Fibroblast of skin of left quadriceps (primary cell): ENCODE measurements at regions not wholly inside any gene's neighbourhood (a gene's known extent, or its start where the extent isn't known, plus 50 kb on each side); places are given as distances from the start of the nearest gene placed in this dataset.
A peak's percentile ranks its signal among the peaks of the same experiment; 100 is the strongest.
"Not testable (repeated sequence)": the region's sequence is repeated elsewhere in the genome, so short reads cannot be mapped to it uniquely, and the experiment has no call there.

Experiments used
- DNase-seq, 2 experiments: peaks; one replicate each; pipeline ENCODE4 v3.0.0-alpha.2; 2013; ENCODE audit warnings: low read depth in 2 of 2

DNA sequence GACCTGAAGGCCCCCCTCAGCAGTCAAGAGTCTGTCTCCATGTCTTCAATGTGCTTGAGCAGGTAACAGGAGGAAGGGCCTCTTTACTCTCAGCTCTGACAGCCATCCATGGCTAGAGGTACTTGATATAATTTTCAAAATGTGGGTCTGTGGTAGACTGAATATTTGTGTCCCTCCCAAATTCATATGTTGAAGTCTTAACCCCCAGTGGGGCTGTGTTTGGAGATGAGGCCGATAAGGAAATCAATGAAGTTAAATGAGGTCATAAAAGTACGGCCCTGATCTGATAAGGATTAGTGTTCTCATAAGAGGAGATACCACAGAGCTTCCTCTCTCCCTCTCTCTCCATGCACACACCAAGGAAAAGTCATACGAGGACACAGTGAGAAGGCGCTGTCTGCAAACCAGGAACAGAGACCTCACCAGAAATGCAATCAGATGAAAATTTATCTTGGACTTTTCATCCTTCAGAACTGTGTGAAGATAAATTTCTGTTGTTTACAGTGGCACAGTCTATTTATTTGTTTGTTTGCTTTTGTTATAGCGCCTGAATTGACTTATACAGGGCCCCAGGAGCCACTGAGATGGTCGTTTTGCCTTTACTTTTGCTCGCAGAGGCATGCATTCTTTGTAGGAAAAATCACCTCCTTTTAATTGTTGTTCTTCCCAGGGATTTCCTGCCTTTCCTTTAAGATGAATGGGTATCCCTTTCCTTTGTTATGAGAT lies 274.8 kb upstream of the TRIB2 start:
- DNase-seq: no peak

DNA sequence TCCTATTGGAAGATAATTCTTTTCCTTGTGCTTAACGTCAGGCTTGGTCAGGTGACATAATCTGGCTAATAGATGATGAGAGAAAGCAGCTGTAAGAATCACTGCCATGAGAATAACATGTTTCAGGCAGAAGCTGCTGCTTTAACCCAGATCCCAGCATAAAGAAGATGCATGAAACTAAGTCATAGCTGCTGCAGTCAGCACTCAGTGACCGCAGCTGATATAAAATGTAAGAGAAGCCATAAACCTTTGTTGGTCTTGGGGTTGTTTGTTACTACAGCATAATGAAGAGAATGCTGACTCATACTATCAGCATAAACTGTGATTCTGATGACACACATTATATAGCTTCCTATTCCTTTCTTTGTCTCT lies 274.3 kb upstream of the TRIB2 start:
- DNase-seq: no peak

DNA sequence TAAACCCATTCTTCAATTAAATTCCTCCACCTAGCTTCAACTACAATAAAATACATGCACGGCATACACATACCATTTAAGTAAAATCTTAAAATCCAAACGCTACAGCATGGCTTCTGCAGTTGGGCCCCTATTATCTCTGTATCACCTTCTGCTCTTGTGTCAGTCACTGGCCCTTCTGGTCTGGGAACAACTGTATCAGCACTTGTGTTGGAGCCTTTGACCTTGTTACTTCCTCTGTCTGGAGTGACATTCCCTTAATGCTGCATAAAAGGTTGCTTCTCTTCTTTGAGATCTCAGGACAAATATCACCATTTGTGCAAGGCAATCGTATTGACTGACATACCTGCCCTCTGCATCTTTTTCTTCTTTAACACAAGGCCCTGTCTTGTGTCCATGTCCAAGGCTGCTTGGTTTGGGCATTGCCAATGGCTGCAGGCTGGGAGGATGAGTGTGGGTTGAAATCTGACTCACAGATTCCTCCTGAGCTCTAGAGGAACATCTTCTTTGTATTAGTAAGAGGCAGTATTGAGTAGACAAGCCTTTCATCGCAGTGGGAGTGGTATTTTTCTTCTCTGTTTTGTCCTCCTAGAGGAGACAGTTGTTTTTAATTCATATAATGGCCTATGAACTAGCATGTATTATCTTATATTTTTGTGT lies 267.8 kb upstream of the TRIB2 start:
- no peak for DNase-seq

DNA sequence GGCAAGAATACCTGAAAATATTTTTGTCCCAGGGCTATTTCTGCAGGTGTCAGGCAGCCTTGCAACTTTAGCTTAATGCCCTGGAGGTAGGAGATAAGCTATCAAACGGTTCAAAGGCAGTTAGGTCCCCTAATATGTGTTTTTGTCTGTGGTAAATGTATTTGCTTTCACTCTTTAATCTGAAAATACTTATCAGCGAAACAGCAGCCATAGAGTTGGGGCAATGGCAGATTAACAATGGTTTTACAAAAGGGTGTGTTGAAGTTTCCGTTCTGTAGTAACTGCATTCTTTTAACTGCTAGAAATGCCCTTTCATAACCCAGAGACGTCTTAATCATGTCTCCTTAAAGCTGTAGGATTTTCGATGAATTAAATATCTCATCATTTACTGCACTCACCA lies 265.0 kb upstream of the TRIB2 start:
- no peak for DNase-seq

DNA sequence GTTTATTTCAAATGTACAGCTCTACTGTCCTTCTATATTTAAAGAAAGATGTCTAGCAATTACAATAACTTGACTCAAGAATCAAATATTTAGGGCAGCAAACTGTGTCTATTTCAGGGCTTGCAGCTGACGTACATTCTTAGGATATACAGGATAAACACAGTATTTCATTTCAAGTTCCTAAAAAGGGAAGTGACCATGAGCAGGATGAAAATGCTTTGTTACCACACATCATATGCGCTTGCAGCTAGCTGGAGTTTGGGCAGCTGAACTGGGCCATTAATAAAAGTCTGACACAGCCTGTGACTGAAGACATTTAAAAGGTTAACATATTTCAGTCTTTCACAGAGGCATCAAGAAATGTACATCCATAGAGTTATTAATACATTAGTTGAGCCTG lies 264.6 kb upstream of the TRIB2 start:
- no peak for DNase-seq

DNA sequence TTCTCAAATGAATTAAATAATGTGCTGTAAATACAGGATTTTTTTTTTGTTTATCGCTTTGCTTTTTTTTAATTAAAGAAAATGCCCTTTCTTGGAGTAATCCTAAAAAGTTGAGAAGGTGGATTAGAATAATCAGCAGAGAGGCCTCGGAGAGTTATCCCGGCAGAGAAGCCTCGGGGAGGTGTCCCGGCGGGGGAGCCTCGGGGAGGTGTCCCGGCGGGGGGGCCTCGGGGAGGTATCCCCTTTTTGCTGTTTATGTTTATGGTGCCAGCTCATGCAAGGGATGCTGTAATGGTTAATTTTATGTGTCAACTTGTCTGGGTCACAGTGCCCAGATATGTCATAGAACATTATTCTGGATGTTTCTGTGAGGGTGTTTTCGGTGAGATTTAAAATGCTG lies 263.0 kb upstream of the TRIB2 start:
- DNase-seq: no peak

DNA sequence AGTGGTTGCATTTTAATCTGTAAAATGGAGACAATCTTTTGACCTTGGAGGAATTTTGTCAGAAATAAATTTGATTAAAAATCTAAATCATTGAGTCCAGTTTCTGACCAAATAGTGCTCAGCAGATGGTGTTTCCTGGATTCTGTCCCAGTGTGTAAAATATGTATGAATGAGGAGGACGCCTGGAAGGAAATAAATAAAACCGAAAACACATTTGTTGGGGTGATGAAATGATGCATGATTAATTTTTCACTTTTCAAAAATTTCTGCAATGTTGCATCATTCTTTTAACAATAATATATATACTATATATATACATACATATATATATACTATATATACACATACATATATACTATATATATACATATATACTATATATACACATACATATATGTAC lies 261.1 kb upstream of the TRIB2 start:
- DNase-seq: peak; percentile 51 to 54

DNA sequence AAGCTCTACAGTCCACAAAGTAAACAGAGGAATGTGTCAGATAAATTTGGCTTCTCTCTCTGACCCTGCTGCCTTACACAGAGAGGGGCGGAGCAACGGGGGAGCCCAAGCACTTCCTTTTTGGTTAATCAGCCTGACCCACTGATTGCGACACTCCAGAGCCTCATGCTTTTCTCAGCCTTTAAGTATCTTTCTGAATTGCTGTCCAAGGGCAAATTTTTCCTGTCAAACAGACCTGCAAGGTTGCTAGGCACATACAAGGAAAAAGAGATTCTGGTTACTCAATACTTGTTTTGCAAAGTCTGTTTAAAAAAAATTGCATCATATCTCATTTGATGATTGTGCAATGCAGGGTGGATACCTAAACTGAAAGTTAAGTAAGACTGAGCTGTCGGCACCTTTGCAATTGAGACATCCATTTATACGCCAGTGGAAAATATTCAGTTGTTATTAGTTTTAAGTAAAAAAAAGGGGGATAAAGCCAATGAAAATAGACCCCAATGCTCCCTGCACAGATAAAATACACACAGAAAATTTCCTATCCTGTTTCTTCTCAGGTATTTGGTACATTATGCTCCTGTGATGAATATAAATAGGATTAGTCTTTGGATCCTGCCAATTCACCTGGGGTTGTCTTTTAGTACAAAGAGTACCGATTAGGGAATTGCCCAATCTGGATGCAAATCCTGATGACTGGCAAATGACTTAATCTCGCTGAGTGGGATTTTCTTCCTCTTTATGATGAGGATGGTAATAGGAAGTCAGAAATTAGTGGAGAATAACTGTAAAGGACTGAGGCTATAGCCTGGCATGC lies 260.2 kb upstream of the TRIB2 start:
- DNase-seq: peak; percentile 99

DNA sequence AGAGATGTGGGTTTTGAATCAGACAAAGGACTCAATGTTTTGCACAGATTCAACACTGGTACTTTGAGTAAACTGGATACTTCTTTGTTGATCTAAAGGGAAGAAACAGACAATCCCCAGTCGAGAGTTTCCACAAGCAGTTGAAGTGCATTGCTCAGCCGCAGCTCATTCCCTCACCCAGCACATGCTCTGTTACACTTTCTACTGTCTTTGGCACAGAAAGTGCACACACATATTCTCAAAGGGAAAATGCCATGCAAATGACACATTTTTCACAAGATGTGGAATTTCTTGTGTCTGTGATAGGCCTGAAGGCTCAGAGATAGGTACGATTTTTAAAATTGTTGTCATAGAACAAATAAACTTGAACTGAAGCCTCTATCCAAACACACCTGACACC lies 258.9 kb upstream of the TRIB2 start:
- no peak for DNase-seq

DNA sequence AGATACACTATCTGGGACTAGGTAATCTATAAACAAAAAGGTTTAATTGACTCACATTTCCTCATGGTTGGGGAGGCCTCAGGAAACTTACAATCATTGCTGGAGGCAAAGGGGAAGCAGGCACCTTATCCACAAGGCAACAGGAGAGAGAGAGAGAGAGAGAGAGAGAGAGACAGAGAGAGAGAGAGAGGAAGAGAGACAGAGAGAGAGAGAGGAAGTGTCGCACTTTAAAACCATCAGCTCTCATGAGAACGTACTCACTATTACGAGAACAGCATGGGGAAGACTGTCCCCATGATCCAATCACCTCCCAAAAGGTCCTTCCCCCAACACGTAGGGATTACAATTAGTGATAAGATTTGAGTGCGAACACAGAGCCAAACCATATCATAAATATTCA lies 253.5 kb upstream of the TRIB2 start:
- no peak for DNase-seq

DNA sequence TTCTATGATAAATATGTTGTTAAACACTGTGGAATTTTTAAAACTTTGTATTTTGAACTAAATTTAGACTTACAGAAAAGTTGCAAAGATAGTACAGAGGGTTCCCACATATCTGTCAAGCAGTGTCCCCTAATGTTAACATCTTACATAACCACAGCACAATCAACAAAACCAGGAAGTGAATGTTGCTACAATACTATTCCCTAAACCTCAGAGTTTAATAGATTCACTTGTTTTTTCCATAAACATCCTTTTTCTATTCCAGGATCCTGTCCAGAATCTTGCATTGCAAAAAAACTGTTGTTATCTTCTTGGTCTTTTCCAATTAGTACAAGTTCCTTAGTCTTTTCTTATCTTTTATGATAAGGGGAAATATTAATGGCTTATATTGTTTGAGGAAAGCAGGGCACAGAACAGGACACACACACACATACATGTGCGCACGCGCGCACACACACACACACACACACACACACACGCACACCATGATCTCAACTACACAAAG lies 251.1 kb upstream of the TRIB2 start:
- no peak for DNase-seq

DNA sequence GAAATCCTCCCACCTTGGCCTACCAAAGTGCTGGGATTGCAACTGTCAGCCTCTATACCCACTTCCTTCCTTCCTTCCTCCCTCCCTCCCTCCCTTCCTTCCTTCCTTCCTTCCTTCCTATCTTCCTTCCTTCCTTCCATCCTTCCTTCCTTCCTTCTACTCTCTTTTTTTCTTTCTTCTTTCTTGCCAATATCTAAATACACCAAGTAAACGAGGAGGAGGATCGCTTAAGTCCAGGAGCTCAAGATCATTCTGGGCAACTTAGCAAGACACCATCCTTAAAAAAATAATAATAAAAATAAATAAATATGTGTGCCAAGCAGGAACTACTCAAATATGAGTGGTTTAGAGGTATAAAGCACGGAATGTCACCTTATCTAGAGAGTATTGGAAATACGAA lies 249.4 kb upstream of the TRIB2 start:
- DNase-seq: no peak

DNA sequence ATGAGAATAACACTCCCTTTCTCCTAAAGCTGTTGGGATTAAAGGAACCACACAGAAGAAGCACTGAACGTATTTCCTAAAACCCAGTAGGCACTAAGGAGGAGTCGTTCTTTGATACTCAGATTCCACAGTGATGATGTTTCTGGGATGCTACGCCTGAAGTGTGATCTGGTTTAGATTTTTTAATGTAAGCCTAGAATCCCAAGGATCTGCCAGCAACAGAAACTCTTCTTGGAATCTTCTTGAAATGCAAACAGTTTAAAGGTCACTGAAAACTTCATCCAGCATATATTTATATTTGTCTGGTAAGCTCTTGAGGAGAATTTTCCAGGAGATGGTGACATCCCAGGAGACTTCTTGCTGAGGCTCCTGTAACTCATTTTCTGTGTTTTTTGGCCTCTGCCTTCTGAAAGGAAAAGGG lies 247.6 kb upstream of the TRIB2 start:
- peak; percentile 67 to 72 for DNase-seq

DNA sequence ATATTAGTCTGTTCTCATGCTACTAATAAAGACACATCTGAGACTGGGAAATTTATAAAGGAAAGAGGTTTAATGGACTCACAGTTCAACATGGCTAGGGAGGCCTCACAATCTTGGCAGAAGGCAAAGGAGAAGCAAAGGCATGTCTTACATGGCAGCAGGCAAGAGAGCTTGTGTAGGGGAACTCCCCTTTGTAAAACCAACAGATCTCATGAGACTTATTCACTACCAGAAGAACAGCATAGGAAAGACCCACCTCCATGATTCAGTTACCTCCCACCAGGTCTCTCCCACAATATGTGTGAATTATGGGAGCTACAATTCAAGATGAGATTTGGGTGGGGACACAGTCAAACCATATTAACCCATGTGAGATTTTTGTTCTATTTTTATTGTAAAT lies 244.5 kb upstream of the TRIB2 start:
- not testable (repeated sequence) for DNase-seq

DNA sequence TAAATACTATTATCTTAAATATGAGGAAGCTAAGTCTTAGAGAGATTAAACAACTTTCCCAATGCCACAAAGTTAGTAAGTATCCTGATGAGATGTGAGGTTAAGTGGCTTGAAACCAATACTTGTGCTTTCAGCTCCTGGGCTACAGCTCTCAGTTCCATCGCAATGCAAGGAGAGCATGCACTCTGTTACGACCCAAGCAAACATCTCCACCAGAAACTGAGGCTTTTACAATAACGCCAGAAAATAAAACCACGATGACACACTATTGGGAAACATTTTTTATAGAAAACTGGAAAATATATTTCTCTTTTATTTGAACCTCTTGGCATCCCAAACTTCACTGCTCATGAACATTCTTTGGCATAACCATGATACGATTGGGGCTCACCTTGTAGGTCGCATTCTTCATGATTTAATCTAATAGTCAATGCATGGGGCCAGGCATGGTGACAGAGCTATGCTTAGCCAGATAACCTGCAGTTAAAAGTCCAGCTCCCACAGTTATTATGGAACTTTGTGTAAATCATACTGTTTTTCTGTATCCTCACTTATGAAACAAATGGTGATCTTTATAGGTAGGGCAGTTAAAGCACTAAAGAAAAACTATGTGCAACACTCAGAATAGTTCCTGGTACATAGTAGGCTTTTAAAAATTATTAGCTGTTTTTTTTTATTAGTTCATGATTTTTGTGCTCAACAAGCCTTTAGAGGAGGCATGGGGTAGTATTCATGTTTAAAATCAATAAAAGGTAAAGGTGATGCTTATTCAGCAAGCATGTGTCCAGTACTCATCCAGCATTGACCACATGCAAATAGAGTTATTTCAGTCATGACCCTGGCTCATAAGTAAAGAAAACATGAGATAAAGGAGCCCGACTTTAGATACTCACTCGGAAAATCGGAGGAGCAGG lies 238.3 kb upstream of the TRIB2 start:
- no peak for DNase-seq

DNA sequence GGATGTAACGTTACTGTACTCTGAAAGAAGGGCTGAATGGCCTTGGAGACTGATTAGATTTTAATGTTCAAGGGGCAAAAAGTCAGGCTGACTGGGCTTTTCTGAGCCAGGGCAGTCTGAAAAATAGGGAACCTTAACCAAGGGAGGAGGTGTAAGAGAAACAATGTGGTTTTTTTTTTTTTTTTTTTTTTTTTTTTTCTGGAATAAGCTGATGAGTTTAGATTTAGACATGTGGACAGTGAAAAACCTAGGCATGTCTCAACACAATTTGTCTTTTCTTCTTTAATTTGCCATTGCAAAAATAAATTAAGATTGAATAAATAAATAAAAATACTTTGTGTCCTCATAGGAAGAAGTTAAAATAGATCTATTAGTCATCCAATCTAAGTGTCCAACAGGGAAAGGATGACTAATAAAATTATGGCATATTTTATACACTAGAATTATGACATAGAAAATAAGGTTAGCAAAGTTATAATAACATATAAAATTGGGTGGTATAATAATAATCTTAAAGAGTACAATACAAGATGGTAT lies 237.6 kb upstream of the TRIB2 start:
- DNase-seq: no peak

DNA sequence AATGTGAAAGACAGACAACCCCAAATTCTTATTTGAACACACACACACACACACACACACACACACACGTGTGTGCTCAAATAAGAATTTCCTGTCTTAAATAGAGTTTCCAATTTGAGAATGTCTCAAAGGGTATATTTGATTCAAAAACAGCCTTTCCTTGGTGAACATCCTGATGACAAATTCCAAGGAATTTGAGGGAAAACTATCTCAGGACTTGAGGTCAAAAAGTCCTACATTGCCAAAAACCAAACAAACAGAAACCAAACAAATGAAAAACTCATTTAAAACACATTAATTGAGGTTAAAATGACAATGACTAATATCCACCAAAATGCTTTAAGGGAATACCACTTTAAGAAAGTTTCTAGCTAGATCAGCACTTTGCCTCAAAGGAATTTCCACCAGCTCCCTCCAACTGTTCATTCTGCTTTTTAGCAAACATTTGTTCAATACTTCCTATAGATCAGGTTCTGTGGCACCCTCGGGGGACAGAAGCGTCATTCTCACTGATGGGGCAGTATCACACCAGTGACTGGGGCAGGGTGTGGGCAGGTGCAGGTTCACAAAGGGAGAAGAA lies 232.1 kb upstream of the TRIB2 start:
- DNase-seq: peak in 1 of 2 experiments; percentile 30

DNA sequence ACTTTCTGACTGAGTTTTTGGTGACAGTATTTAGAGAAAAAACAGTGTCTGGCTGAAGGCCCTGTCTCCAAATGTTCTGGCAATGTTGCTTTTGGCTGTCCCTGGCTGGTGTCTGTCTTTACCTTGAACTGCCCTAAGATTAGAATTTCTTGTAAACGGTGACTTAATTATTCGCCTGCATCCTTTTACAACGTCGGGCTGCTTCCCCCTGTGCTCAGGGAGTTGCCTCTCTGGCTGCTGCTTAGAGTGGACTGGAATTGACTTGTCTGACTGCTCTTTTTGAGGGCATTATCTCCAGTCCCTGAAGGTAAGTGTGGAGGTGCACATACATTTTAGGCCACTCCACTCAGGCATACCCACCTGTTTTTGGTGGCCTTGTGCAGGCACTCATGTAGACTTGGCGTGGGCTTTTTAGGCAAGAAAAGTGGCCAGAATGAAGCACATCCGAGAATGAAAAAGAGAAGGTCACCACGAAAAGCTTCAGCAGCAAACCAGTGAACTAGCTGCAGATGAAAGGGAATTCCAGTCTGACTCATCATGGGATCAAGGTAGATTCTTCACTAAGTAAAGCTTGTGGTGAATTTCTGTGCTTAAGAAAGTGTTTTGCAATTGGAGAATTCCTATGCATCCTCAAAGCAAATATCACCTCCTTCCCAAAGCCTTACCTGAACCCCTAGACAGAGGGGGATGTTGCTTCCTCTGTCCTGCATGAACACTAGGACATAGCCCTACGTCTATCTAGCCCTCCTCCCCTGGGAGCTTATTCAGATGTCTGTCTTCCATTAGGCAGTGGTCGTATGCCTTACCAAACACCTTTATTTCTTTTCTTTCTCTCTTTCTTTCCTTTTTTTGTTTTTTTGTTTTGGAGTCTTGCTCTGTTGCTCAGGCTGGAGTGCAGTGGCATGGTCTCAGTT lies 230.3 kb upstream of the TRIB2 start:
- DNase-seq: no peak

DNA sequence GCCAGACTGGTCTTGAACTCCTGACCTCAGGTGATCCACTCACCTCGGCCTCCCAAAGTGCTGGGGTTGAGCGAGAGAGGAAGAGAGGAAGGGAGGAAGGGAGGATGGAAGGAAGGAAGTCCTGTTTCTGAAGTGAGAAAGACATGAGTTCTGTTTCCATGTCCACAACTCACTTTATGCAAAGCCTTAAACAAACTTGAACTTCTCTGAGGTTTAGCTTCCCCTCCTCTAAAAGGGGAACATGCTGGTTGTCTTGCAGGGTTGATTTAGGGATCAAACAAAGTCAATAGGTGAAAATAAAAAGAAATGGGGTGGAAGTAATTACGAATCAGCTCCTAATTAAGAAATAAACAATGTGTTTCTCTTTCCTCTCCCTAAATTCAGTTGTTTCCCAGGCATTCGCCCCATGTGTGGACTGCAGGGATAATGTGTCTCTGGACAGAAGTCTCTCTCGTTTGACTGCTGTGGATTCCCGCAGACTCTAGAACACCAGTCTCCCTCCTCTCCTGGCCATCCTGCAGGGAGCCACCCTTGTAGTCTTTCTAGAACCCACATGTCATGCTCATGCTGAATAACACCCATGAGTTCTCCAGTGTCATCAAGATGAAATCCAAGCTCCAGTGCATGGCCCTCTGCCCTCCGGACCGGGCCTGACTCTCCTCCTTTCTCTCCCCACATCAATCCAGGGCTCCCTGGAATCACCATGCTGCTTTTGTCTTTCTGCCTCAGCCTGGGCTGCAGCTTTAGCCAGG lies 229.3 kb upstream of the TRIB2 start:
- DNase-seq: no peak
